ENCODE measurements at regions not wholly inside any gene's neighbourhood (a gene's known extent, or its start where the extent isn't known, plus 50 kb on each side); places are given as distances from the start of the nearest gene placed in this dataset.
"Not testable (repeated sequence)": the region's sequence is repeated elsewhere in the genome, so short reads cannot be mapped to it uniquely, and the experiment has no call there.

DNA sequence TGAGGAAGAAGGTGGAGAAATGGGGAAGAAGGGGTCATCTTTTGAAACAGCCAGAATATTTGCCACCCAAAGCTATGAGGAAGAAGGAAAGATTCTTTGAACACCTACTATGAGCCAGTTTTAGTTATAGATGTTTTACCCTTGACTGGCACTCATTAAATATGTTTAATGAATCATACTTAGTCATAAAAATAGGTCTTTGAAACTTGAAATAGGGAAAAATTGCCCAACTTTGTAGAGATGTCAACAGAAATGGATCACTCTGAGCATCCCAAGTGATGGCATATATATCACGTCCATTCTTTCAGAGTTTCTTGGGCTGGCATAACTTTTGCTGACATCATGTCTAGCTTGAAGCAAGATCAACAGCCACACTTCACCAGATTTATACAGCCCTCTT is 263.5 kb downstream of the RPAP3 start:
- no peaks in the 10 kb centered on the region for H3K27me3 ChIP-seq (ENCODE audit: low read depth)
- ATAC-seq, result no peak
- peaks cover 11% of the 10 kb centered on the region for H3K9me3 ChIP-seq
- H3K36me3 ChIP-seq, result no peaks in the 10 kb centered on the region
- TF ChIP-seq, protein P1, sequence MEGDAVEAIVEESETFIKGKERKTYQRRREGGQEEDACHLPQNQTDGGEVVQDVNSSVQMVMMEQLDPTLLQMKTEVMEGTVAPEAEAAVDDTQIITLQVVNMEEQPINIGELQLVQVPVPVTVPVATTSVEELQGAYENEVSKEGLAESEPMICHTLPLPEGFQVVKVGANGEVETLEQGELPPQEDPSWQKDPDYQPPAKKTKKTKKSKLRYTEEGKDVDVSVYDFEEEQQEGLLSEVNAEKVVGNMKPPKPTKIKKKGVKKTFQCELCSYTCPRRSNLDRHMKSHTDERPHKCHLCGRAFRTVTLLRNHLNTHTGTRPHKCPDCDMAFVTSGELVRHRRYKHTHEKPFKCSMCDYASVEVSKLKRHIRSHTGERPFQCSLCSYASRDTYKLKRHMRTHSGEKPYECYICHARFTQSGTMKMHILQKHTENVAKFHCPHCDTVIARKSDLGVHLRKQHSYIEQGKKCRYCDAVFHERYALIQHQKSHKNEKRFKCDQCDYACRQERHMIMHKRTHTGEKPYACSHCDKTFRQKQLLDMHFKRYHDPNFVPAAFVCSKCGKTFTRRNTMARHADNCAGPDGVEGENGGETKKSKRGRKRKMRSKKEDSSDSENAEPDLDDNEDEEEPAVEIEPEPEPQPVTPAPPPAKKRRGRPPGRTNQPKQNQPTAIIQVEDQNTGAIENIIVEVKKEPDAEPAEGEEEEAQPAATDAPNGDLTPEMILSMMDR (IDR thresholded peaks at IDR 0.05), result no peak
- no peak for DNase-seq
- no peak overlapping the region for H3K4me3 ChIP-seq
- H3K27ac ChIP-seq, result no peak overlapping the region
- intact Hi-C loops (cut with DNase I), result no loop called here
- H3K4me1 ChIP-seq, result no peaks in the 10 kb centered on the region

DNA sequence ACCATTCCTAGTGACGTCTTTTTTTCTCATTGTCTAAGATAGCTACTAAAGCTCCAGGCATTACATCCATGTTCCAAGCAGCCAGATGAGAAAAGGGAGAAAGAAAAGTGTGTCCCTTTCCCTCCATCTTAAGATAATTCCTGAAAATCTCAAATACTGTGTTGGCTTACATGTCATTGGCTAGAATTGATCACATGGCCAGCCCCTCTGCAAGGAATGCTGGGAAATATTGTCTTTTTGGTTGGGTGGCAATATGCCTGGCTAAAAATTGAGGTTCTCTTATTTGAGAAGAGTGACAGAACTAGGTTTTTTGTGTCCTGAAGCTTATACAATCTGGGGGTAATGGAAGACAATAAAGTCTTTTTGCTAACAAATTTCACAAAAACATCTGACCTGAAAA is 264.3 kb downstream of the RPAP3 start:
- no peaks in the 10 kb centered on the region for H3K27me3 ChIP-seq (ENCODE audit: low read depth)
- TF ChIP-seq, protein P1 (IDR thresholded peaks at IDR 0.05), result no peak
- no peak overlapping the region for H3K27ac ChIP-seq
- intact Hi-C loops (cut with DNase I), result no loop called here
- H3K4me1 ChIP-seq, result no peaks in the 10 kb centered on the region
- no peak overlapping the region for H3K4me3 ChIP-seq
- H3K9me3 ChIP-seq, result peaks cover 11% of the 10 kb centered on the region
- no peaks in the 10 kb centered on the region for H3K36me3 ChIP-seq
- DNase-seq (no peak), ATAC-seq (no peak)

DNA sequence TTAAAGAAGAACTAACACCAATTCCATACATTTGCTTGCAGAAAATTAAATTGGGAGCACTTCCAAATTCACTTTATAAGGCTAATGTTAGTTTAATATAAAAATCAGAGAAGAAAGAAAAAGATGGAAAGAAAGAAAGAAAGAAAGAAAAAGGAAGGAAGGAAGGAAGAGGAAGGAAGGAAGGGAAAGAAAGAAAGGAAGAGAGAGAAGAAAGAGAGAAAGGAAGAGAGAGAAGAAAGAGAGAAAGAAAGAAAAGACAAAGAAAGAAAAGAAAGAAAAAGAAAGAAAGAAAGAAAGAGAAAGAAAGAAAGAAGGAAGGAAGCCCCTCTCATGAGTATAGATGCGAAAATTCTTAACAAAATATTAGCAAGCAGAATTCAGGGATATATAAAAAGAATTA is 267.7 kb downstream of the RPAP3 start:
- Histone ChIP-seq H3K36me3 (no peaks in the 10 kb centered on the region), H3K9me3 (peaks cover 2% of the 10 kb centered on the region), H3K27ac (no peak overlapping the region), H3K27me3 (ENCODE audit: low read depth) (no peaks in the 10 kb centered on the region), H3K4me3 (no peak overlapping the region), H3K4me1 (no peaks in the 10 kb centered on the region)
- TF ChIP-seq, protein P1 (IDR thresholded peaks at IDR 0.05), result no peak
- intact Hi-C loops (cut with DNase I), result no loop called here
- DNase-seq (no peak), ATAC-seq (no peak)

DNA sequence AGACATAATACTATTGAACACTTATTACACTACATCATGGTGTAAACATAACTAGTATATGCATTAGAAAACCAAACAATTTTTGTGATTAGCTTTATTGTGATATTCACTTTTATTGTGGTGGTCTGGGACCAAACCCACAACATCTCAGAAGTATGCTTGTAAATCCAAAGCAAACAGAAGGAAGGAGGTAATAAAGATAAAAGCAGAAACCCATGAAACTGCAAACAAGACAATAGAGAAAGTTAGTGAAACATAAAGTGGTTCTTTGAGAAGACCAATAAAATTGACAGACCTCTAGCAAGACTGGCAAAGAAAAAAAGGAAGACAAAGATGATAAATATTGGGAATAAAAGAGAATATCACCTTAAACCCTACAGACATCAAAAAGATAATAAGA is 268.3 kb downstream of the RPAP3 start:
- intact Hi-C loops (cut with DNase I), result no loop called here
- Histone ChIP-seq H3K36me3 (no peaks in the 10 kb centered on the region), H3K4me1 (no peaks in the 10 kb centered on the region), H3K9me3 (no peaks in the 10 kb centered on the region), H3K4me3 (no peak overlapping the region), H3K27ac (no peak overlapping the region), H3K27me3 (ENCODE audit: low read depth) (no peaks in the 10 kb centered on the region)
- TF ChIP-seq, protein P1 (IDR thresholded peaks at IDR 0.05), result no peak
- DNase-seq (no peak), ATAC-seq (no peak)

DNA sequence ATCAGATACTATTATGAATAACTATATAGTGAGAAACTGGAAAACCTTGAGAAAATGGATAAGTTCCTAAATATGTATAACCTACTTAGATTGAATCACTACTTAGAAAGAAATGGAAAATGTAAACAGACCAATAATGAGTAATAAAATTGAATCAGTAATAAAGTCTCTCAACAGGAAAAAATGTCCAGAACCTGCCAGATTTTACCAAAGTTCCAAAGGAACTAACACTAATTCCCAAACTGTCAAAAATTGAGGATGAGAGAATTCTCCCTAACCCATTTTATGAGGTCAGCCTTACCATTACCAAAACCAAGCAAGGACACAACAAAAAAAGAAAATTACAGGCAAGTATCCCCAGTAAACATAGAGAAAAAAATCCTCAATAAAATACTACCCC is 272.0 kb downstream of the RPAP3 start:
- TF ChIP-seq, protein P1 (IDR thresholded peaks at IDR 0.05), result no peak
- Histone ChIP-seq H3K36me3 (no peaks in the 10 kb centered on the region), H3K4me3 (no peak overlapping the region), H3K27me3 (ENCODE audit: low read depth) (no peaks in the 10 kb centered on the region), H3K27ac (no peak overlapping the region), H3K4me1 (no peaks in the 10 kb centered on the region), H3K9me3 (no peaks in the 10 kb centered on the region)
- DNase-seq (no peak), ATAC-seq (no peak)
- intact Hi-C loops (cut with DNase I), result no loop called here

DNA sequence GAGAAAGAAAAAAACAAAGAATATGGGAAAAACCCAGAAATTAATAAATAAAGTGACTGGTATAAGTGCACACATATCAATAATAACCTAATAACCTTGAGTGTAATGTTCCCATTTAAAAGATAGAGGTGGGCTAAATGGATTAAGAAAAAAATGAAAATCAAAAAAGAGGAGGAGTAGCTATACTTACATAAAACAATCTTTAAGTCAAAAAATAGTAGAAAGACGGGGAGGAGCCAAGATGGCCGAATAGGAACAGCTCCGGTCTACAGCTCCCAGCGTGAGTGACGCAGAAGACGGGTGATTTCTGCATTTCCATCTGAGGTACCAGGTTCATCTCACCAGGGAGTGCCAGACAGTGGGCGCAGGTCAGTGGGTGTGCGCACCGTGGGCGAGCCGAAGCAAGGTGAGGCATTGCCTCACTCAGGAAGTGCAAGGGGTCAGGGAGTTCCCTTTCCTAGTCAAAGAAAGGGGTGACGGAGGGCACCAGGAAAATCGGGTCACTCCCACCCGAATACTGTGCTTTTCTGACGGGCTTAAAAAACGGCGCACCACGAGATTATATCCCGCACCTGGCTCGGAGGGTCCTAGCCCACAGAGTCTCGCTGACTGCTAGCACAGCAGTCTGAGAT is 279.0 kb downstream of the RPAP3 start:
- ATAC-seq; H3K36me3 ChIP-seq; H3K4me1 ChIP-seq; DNase-seq; H3K9me3 ChIP-seq; H3K27ac ChIP-seq; H3K4me3 ChIP-seq; intact Hi-C loops (cut with DNase I); H3K27me3 ChIP-seq (ENCODE audit: low read depth): not testable (repeated sequence)
